H1 (cell line): ENCODE measurements at regions not wholly inside any gene's neighbourhood (a gene's known extent, or its start where the extent isn't known, plus 50 kb on each side); places are given as distances from the start of the nearest gene placed in this dataset.

Experiments
- CTCF ChIA-PET: fragments of 300-600 bp; sonication (Branson Sonifier 250); formaldehyde crosslinking; loops from one replicate; lab custom pipeline; 2021; ENCODE audit not compliant: partially characterized antibody; lab: Charles Lee
- POLR2A ChIA-PET: fragments of 300-600 bp; sonication (Branson Sonifier 250); formaldehyde crosslinking; loops from one replicate; lab custom pipeline; 2021; ENCODE audit warnings: inconsistent platforms; ENCODE audit not compliant: partially characterized antibody; lab: Charles Lee
- DNase-seq, 2 experiments: peaks; one replicate each; pipeline versions ENCODE4 v3.0.0 to v3.0.0-alpha.2; 2010 to 2022; ENCODE audit warnings: low spot score in 2 of 2, low read depth in 1 of 2, mixed read lengths in 1 of 2
- FAIRE-seq: peaks from 2 replicates; lab custom pipeline; 2011; peaks lifted over from hg19 to GRCh38; lab: Jason Lieb, UNC
- H2AFZ ChIP-seq: 2 replicates; pipeline ENCODE4 v1.8.1; 2012; ENCODE audit warnings: low read length, inconsistent platforms
- H2AK5ac ChIP-seq: 2 replicates; pipeline ENCODE4 v1.6.1; 2013; ENCODE audit warnings: low read depth, low read length
- H2BK120ac ChIP-seq: replicated peaks from 2 replicates; pipeline ENCODE3; 2013; ENCODE audit warnings: low read depth, low read length, inconsistent platforms
- H2BK12ac ChIP-seq: 2 replicates; pipeline ENCODE4 v1.6.1; 2013; ENCODE audit warnings: low read depth, low read length
- H2BK15ac ChIP-seq: 2 replicates; pipeline ENCODE4 v1.6.1; 2013; ENCODE audit warnings: low read length
- H2BK20ac ChIP-seq: 2 replicates; pipeline ENCODE4 v1.6.1; 2013; ENCODE audit warnings: low read length
- H2BK5ac ChIP-seq: 2 replicates; pipeline ENCODE4 v1.6.1; 2013; ENCODE audit warnings: low read depth, low read length
- H3K14ac ChIP-seq: 2 replicates; pipeline ENCODE4 v1.6.1; 2013; ENCODE audit warnings: inconsistent platforms; ENCODE audit not compliant: insufficient read length
- H3K18ac ChIP-seq: 2 replicates; pipeline ENCODE4 v1.6.1; 2013; ENCODE audit warnings: low read length; ENCODE audit errors: extremely low read depth
- H3K23ac ChIP-seq: 2 replicates; pipeline ENCODE4 v1.6.1; 2013; ENCODE audit warnings: inconsistent platforms; ENCODE audit not compliant: insufficient read length
- H3K23me2 ChIP-seq: 2 replicates; pipeline ENCODE4 v1.6.1; 2013; ENCODE audit warnings: low read depth, low read length
- H3K27ac ChIP-seq: 2 replicates; pipeline ENCODE4 v1.6.1; 2011; ENCODE audit warnings: low read depth, low read length, inconsistent platforms
- H3K27me3 ChIP-seq, 4 experiments: replicated peaks in 1 of 4; 1 replicate in 1 of 4; 2 replicates in 3 of 4; pipeline versions ENCODE4 v1.6.1 to v1.8.1; 2011 to 2013; ENCODE audit warnings: low read length in 3 of 4, mild to moderate bottlenecking in 3 of 4, inconsistent platforms in 2 of 4, mixed read lengths in 2 of 4, moderate library complexity in 1 of 4; ENCODE audit not compliant: control insufficient read depth in 3 of 4, insufficient read depth in 3 of 4; ENCODE audit errors: extremely low read depth in 1 of 4
- H3K36me3 ChIP-seq, 4 experiments: 2 replicates each; pipeline versions ENCODE4 v1.6.1 to v1.8.1; 2011 to 2013; ENCODE audit warnings: mild to moderate bottlenecking in 4 of 4, low read length in 3 of 4, moderate library complexity in 2 of 4, control low read depth in 1 of 4, inconsistent platforms in 1 of 4; ENCODE audit not compliant: insufficient read depth in 4 of 4, control insufficient read depth in 2 of 4
- H3K4ac ChIP-seq: replicated peaks from 2 replicates; pipeline ENCODE3; 2013; ENCODE audit warnings: low read length, low read depth, mixed read lengths, inconsistent platforms; ENCODE audit not compliant: insufficient read length
- H3K4me1 ChIP-seq, 4 experiments: replicated peaks in 1 of 4; 1 replicate in 1 of 4; 2 replicates in 3 of 4; pipeline versions ENCODE4 v1.6.1 to v1.8.1; 2011 to 2013; ENCODE audit warnings: low read length in 3 of 4, inconsistent platforms in 2 of 4, mixed read lengths in 1 of 4; ENCODE audit not compliant: insufficient read depth in 4 of 4, control insufficient read depth in 3 of 4
- H3K4me2 ChIP-seq, 2 experiments: 2 replicates each; pipeline versions ENCODE4 v1.6.1 to v1.8.1; 2011 to 2013; ENCODE audit warnings: low read depth in 2 of 2, low read length in 2 of 2, control low read depth in 1 of 2, inconsistent platforms in 1 of 2, mild to moderate bottlenecking in 1 of 2; ENCODE audit not compliant: insufficient read depth in 1 of 2
- H3K4me3 ChIP-seq, 4 experiments: fragments of 200-600, 300-600 bp in 1 of 4; sonication (generic), shearing (Covaris generic), sonication (Bioruptor Twin) in 1 of 4; 2 replicates each; pipeline versions ENCODE4 v1.5.1 to v1.8.1; 2011 to 2016; ENCODE audit warnings: low read length in 4 of 4, low read depth in 3 of 4, control low read depth in 2 of 4, inconsistent platforms in 2 of 4, mild to moderate bottlenecking in 2 of 4, mixed read lengths in 1 of 4, moderate library complexity in 1 of 4; ENCODE audit not compliant: insufficient read depth in 2 of 4; ENCODE audit errors: extremely low read depth in 1 of 4
- H3K56ac ChIP-seq: replicated peaks from 2 replicates; pipeline ENCODE3; 2013; ENCODE audit warnings: low read depth, mild to moderate bottlenecking, mixed read lengths, low read length, inconsistent platforms; ENCODE audit not compliant: insufficient read length
- H3K79me1 ChIP-seq: 2 replicates; pipeline ENCODE4 v1.6.1; 2013; ENCODE audit warnings: low read depth, low read length, control low read depth
- H3K79me2 ChIP-seq, 2 experiments: 2 replicates each; pipeline versions ENCODE4 v1.6.1 to v1.8.1; 2012 to 2013; ENCODE audit warnings: low read length in 2 of 2, mild to moderate bottlenecking in 2 of 2, inconsistent platforms in 1 of 2; ENCODE audit not compliant: insufficient read depth in 2 of 2, control insufficient read depth in 1 of 2
- H3K9ac ChIP-seq, 4 experiments: replicated peaks in 1 of 4; 1 replicate in 1 of 4; 2 replicates in 3 of 4; pipeline versions ENCODE4 v1.6.1 to v1.8.1; 2011 to 2013; ENCODE audit warnings: low read depth in 3 of 4, low read length in 3 of 4, control low read depth in 2 of 4, mild to moderate bottlenecking in 2 of 4, moderate library complexity in 2 of 4, inconsistent platforms in 1 of 4; ENCODE audit errors: extremely low read depth in 1 of 4
- H3K9me3 ChIP-seq, 2 experiments: 2 replicates each; pipeline versions ENCODE4 v1.6.1 to v1.8.1; 2012 to 2013; ENCODE audit warnings: mild to moderate bottlenecking in 2 of 2, moderate library complexity in 2 of 2, control low read depth in 1 of 2, inconsistent platforms in 1 of 2, low read depth in 1 of 2, low read length in 1 of 2, mixed read lengths in 1 of 2; ENCODE audit not compliant: insufficient read depth in 2 of 2
- H4K20me1 ChIP-seq, 2 experiments: replicated peaks in 1 of 2; 2 replicates each; pipeline versions ENCODE3 to v1.8.1; 2011 to 2013; ENCODE audit warnings: inconsistent platforms in 2 of 2, low read length in 2 of 2, mild to moderate bottlenecking in 1 of 2; ENCODE audit not compliant: insufficient read depth in 2 of 2, control insufficient read depth in 1 of 2
- H4K5ac ChIP-seq: 2 replicates; pipeline ENCODE4 v1.6.1; 2013; ENCODE audit warnings: low read length, low read depth, mixed read lengths, inconsistent platforms; ENCODE audit not compliant: insufficient read length
- H4K8ac ChIP-seq: 2 replicates; pipeline ENCODE4 v1.8.0; 2013; ENCODE audit warnings: mild to moderate bottlenecking, moderate library complexity, low read length, inconsistent platforms; ENCODE audit not compliant: insufficient read depth; ENCODE audit errors: extremely low read depth
- H4K91ac ChIP-seq: replicated peaks from 2 replicates; pipeline ENCODE3; 2013; ENCODE audit warnings: low read length, mixed read lengths, inconsistent platforms; ENCODE audit not compliant: insufficient read length
- ATF2 ChIP-seq: IDR thresholded peaks from 2 replicates; pipeline ENCODE4 v1.6.1; 2012; ENCODE audit warnings: low read length, inconsistent platforms
- CEBPB ChIP-seq: IDR thresholded peaks from 2 replicates; pipeline ENCODE4 v1.6.1; 2012; ENCODE audit warnings: low read depth, low read length
- CHD2 ChIP-seq: IDR thresholded peaks from 2 replicates; pipeline ENCODE4 v1.6.1; 2012; ENCODE audit warnings: low read length, improper control_type of control experiment
- CTCF ChIP-seq, 3 experiments: IDR thresholded peaks; 1 replicate in 2 of 3; 2 replicates in 1 of 3; pipeline versions ENCODE4 v1.5.1 to v1.6.1; 2011; ENCODE audit warnings: low read length in 3 of 3, mild to moderate bottlenecking in 3 of 3, inconsistent platforms in 2 of 3, low read depth in 1 of 3, moderate library complexity in 1 of 3; ENCODE audit not compliant: insufficient read depth in 1 of 3; ENCODE audit errors: control extremely low read depth in 1 of 3
- GTF2F1 ChIP-seq: IDR thresholded peaks from 2 replicates; pipeline ENCODE4 v1.6.1; 2012; ENCODE audit warnings: low read depth, low read length, improper control_type of control experiment, borderline replicate concordance
- HDAC2 ChIP-seq, 2 experiments: fragments of 300-600 bp in 1 of 2; sonication (generic) in 1 of 2; IDR thresholded peaks; 2 replicates each; pipeline ENCODE4 v1.6.1; 2011 to 2012; ENCODE audit warnings: low read depth in 2 of 2, low read length in 2 of 2, mild to moderate bottlenecking in 2 of 2, moderate library complexity in 2 of 2, borderline replicate concordance in 1 of 2, inconsistent platforms in 1 of 2
- JUN ChIP-seq: IDR thresholded peaks from 2 replicates; pipeline ENCODE4 v1.6.1; 2011; ENCODE audit warnings: low read depth, mild to moderate bottlenecking, improper control_type of control experiment, low read length
- JUND ChIP-seq: IDR thresholded peaks from 2 replicates; pipeline ENCODE4 v1.6.1; 2011; ENCODE audit warnings: mild to moderate bottlenecking, improper control_type of control experiment, low read length
- SP2 ChIP-seq: IDR thresholded peaks from 2 replicates; pipeline ENCODE4 v1.6.1; 2012; ENCODE audit warnings: mild to moderate bottlenecking, low read length, inconsistent platforms
- TAF1 ChIP-seq: IDR thresholded peaks from 2 replicates; pipeline ENCODE4 v1.6.1; 2011; ENCODE audit warnings: mild to moderate bottlenecking, low read depth, low read length
- ZNF274 ChIP-seq: IDR thresholded peaks from 2 replicates; pipeline ENCODE4 v1.7.0; 2012; ENCODE audit warnings: low read length, borderline replicate concordance; ENCODE audit errors: extremely low read depth
- WGBS, 2 experiments: shearing (Covaris generic) in 1 of 2; methylation state at CpG; one replicate each; pipeline versions ENCODE4 v1.1.6 to v1.1.7; 2013 to 2015; ENCODE audit warnings: low lambda C conversion rate in 2 of 2, mixed read lengths in 2 of 2, inconsistent platforms in 1 of 2, low coverage in 1 of 2, missing lambda C conversion rate in 1 of 2; ENCODE audit not compliant: insufficient replicate concordance in 2 of 2, insufficient coverage in 1 of 2, insufficient read length in 1 of 2; ENCODE audit errors: extremely low coverage in 1 of 2, missing lambda C conversion rate in 1 of 2; 5-methylcytosine and 5-hydroxymethylcytosine counted together

DNA sequence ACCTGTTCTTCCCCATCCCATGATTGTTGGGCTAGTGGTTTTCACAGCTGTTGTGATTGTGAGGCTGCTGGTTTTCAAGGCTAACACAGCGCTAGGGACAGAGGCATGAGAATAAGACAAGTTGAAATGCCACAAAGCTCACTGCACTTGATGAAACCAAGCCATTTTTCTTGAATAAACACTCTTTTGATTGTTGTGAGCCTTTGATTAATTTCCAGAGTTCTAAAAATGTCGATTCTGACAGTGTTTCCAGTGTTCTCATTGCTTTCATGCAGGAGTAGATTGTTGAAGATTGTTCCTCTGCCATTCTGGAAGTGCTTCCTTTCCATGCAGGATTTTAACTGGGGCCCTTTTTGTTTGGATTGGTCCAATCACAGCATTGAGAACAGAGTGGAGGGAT is 134.9 kb upstream of the GRIK3 start:
- no peak overlapping the region for H3K4me2 ChIP-seq
- H3K18ac ChIP-seq: no peak overlapping the region
- FAIRE-seq (no peak), DNase-seq (no peak)
- 0 out of 2 replicates have a peak overlapping the region, but pooled peaks have one; percentile 30 for H2AFZ ChIP-seq
- H3K27me3 ChIP-seq: no peaks in the 10 kb centered on the region
- no peak overlapping the region for H2BK20ac ChIP-seq
- no peaks in the 10 kb centered on the region for H3K23me2 ChIP-seq
- no peak overlapping the region for H2BK120ac ChIP-seq
- no peaks in the 10 kb centered on the region for H3K79me1 ChIP-seq
- no peak overlapping the region for H3K9ac ChIP-seq
- no peak overlapping the region for H2BK12ac ChIP-seq
- H2BK5ac ChIP-seq: no peak overlapping the region
- no peak overlapping the region for H4K5ac ChIP-seq
- no peaks in the 10 kb centered on the region for H4K20me1 ChIP-seq
- no peak overlapping the region for H3K4me3 ChIP-seq
- no peak overlapping the region for H2BK15ac ChIP-seq
- no peaks in the 10 kb centered on the region for H3K36me3 ChIP-seq
- no peak overlapping the region for H3K56ac ChIP-seq
- no peaks in the 10 kb centered on the region for H3K79me2 ChIP-seq
- H3K27ac ChIP-seq: no peak overlapping the region
- no peak overlapping the region for H2AK5ac ChIP-seq
- POLR2A ChIA-PET: no interaction called here
- no peak overlapping the region for H3K14ac ChIP-seq
- H3K4me1 ChIP-seq: no peaks in the 10 kb centered on the region; a peak in 1 of 7 replicates
- H3K23ac ChIP-seq: no peak overlapping the region
- H4K8ac ChIP-seq: no peak overlapping the region
- CTCF ChIA-PET: interaction anchor here (0.6 to 0.7 kb wide), 2 partner anchors 154 to 155 kb away, joined by 3 read pairs; no protein-coding TSS in a partner anchor
- 88% methylated on average over 2 of the region's 2 CpGs; no CpG with 5 or more reads in 1 of the 2 experiments for WGBS, 2 experiments
- H3K9me3 ChIP-seq: no peaks in the 10 kb centered on the region
- no peak overlapping the region for H3K4ac ChIP-seq
- H4K91ac ChIP-seq: no peak overlapping the region
- TF ChIP-seq TAF1 (no peak), GTF2F1 (no peak), SP2 (no peak), JUND (no peak), ZNF274 (no peak), CEBPB (no peak), CHD2 (no peak), CTCF (IDR thresholded peaks at IDR 0.05; ENCODE audit: control extremely low read depth in 1 of 3, insufficient read depth in 1 of 3, low read depth in 1 of 3, low read length in 3 of 3) (no peak), JUN (no peak), HDAC2 (IDR thresholded peaks at IDR 0.05; ENCODE audit: borderline replicate concordance in 1 of 2, low read depth in 2 of 2, low read length in 2 of 2) (no peak), ATF2 (no peak)
